ENCODE measurements at regions not wholly inside any gene's neighbourhood (a gene's known extent, or its start where the extent isn't known, plus 50 kb on each side); places are given as distances from the start of the nearest gene placed in this dataset.

DNA sequence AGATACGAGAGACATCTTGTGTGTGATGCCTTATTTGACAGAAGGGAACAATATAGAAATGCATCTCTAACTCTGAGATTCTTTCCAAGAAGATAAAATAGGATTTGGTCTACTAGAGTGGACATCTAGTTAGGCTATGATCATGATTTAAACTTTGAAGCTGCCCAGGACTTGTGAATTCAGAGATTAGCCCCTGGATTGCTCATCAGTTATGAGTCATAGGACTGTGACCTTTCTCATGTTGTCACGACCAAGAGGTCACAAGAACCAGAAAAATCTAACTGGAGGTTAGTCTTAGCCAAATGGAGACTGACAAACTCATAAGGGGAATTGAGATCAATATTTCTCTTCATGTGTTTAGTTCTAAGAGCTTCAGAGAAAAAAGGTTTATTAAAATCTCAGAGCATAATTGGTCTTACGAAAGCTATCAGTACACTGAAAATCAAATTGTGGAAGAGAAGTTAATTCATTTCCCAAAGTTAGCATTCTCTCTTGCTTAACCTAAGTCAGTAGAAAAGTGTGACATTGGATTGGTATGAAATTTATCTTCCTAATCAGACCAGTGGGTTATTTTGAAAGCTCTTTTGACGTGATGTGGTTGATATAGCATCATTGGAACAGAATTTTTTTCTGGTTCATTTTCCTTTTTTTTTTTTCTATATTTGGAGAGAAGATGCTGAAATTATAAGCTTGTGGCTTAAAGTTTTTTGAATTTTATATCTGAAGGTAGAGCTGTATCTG, 245.7 kb downstream of the RNF144B start:
- H3K9me3 ChIP-seq (ENCODE audit: control insufficient read depth, low read length) = no peaks in the 10 kb centered on the region
- H3K9ac ChIP-seq = no peak overlapping the region
- no peak overlapping the region for H3K27ac ChIP-seq
- H3K36me3 ChIP-seq (ENCODE audit: control insufficient read depth, insufficient read depth, low read length) = no peaks in the 10 kb centered on the region
- no peaks in the 10 kb centered on the region for H3K79me2 ChIP-seq
- H3K4me3 ChIP-seq (ENCODE audit: low read depth, low read length) = no peak overlapping the region
- no peak overlapping the region for H3K4me2 ChIP-seq (ENCODE audit: low read length)
- no peaks in the 10 kb centered on the region for H3K4me1 ChIP-seq
- TF ChIP-seq, protein P1, sequence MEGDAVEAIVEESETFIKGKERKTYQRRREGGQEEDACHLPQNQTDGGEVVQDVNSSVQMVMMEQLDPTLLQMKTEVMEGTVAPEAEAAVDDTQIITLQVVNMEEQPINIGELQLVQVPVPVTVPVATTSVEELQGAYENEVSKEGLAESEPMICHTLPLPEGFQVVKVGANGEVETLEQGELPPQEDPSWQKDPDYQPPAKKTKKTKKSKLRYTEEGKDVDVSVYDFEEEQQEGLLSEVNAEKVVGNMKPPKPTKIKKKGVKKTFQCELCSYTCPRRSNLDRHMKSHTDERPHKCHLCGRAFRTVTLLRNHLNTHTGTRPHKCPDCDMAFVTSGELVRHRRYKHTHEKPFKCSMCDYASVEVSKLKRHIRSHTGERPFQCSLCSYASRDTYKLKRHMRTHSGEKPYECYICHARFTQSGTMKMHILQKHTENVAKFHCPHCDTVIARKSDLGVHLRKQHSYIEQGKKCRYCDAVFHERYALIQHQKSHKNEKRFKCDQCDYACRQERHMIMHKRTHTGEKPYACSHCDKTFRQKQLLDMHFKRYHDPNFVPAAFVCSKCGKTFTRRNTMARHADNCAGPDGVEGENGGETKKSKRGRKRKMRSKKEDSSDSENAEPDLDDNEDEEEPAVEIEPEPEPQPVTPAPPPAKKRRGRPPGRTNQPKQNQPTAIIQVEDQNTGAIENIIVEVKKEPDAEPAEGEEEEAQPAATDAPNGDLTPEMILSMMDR (IDR thresholded peaks at IDR 0.05) = no peak
- H2AFZ ChIP-seq = no peak overlapping the region
- H3K27me3 ChIP-seq (ENCODE audit: control insufficient read depth, insufficient read depth, low read length) = no peaks in the 10 kb centered on the region

DNA sequence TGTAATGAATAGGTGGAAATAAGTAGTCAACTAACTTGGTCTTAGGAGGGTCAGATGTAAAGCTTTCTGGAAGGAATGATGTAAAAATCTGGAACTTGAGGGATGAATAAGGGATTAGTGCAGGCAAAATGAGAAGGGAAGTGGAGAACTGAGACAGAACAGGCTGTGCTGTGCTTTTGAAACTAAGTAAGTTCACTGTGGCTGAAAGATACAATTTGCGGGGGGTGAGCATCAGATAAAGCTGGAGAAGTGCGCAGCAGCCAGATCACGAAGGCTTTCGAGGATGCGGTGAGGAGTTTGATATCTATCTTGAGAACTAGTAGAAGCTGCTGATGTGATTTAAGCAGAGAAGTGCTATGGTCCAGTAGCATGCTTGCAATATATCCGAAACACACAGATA, 247.8 kb downstream of the RNF144B start:
- Histone ChIP-seq H2AFZ (no peak overlapping the region), H3K9me3 (ENCODE audit: control insufficient read depth, low read length) (no peaks in the 10 kb centered on the region), H3K36me3 (ENCODE audit: control insufficient read depth, insufficient read depth, low read length) (no peaks in the 10 kb centered on the region), H3K4me2 (ENCODE audit: low read length) (no peak overlapping the region), H3K4me3 (ENCODE audit: low read depth, low read length) (no peak overlapping the region), H3K9ac (no peak overlapping the region), H3K27me3 (ENCODE audit: control insufficient read depth, insufficient read depth, low read length) (no peaks in the 10 kb centered on the region), H3K4me1 (no peaks in the 10 kb centered on the region), H3K27ac (no peak overlapping the region), H3K79me2 (no peaks in the 10 kb centered on the region)
- TF ChIP-seq, protein P1 (IDR thresholded peaks at IDR 0.05) = no peak

DNA sequence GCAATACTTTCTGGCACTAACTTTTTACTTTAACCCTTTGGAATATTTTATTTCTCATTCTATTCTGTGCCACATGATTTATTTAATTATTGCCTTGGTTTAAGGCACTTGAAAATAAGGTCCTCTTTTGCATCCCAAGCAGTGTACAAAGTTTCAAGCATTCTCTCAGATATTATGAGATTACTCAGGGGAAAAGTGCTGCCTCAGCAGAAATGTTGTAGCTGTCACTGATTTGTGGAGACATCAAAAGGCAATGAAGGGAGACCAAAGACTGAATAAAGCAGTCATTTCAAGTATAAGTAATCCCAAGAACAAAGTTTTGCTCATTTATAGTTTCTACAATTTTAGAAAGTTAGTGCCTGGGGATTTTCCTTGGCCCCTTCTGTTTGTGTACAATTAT, 253.0 kb downstream of the RNF144B start:
- Histone ChIP-seq H3K9me3 (ENCODE audit: control insufficient read depth, low read length) (no peaks in the 10 kb centered on the region), H3K4me1 (no peaks in the 10 kb centered on the region), H3K27ac (no peak overlapping the region), H3K9ac (no peak overlapping the region), H3K79me2 (no peaks in the 10 kb centered on the region), H3K27me3 (ENCODE audit: control insufficient read depth, insufficient read depth, low read length) (no peaks in the 10 kb centered on the region), H2AFZ (no peak overlapping the region), H3K4me3 (ENCODE audit: low read depth, low read length) (no peak overlapping the region), H3K36me3 (ENCODE audit: control insufficient read depth, insufficient read depth, low read length) (no peaks in the 10 kb centered on the region), H3K4me2 (ENCODE audit: low read length) (no peak overlapping the region)
- TF ChIP-seq, protein P1 (IDR thresholded peaks at IDR 0.05) = no peak

DNA sequence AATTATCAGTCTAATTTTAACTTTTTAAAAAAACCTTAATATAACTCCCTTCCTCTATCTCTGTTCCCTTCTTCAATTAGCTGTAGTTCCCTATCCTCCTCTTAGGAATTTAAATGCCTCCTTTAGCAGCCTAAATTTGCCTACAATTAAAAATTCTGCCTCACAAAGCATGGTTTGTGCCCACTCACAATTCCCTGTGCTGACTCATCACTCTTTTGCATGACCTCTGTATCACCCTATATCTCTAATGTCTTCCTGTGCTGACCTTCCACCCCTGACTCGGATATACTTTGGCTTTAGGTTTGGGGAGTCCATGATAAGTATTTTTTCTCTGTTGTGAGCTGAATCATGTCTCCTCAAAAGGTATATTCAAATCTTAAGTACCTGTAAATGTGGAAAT, 253.6 kb downstream of the RNF144B start:
- Histone ChIP-seq H3K36me3 (ENCODE audit: control insufficient read depth, insufficient read depth, low read length) (no peaks in the 10 kb centered on the region), H3K4me2 (ENCODE audit: low read length) (no peak overlapping the region), H3K27ac (no peak overlapping the region), H3K27me3 (ENCODE audit: control insufficient read depth, insufficient read depth, low read length) (no peaks in the 10 kb centered on the region), H2AFZ (no peak overlapping the region), H3K9ac (no peak overlapping the region), H3K4me1 (no peaks in the 10 kb centered on the region), H3K79me2 (no peaks in the 10 kb centered on the region), H3K4me3 (ENCODE audit: low read depth, low read length) (no peak overlapping the region), H3K9me3 (ENCODE audit: control insufficient read depth, low read length) (no peaks in the 10 kb centered on the region)
- TF ChIP-seq, protein P1 (IDR thresholded peaks at IDR 0.05) = no peak

DNA sequence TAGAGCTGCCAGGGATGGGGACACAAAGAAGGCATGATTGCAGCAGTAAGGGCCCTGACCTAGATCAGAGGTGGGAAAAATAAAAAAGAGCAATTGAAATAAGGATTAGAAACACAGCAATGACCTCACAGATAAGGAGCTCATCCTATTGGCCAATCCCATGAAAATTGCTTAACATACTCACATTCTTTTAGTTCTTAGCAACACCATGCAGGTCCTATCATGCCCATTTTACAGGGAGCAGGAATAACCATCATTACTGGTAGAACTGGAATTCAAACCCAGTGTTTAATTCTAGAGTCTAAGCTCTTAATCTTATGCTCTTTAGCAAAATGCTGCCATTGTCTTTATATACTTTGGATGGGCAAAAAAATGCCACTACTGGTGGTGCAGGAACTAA, 267.7 kb downstream of the RNF144B start:
- Histone ChIP-seq H3K27me3 (ENCODE audit: control insufficient read depth, insufficient read depth, low read length) (no peaks in the 10 kb centered on the region), H3K9ac (no peak overlapping the region), H3K4me2 (ENCODE audit: low read length) (no peak overlapping the region), H3K36me3 (ENCODE audit: control insufficient read depth, insufficient read depth, low read length) (no peaks in the 10 kb centered on the region), H2AFZ (no peak overlapping the region), H3K4me3 (ENCODE audit: low read depth, low read length) (no peak overlapping the region), H3K4me1 (no peaks in the 10 kb centered on the region), H3K79me2 (no peaks in the 10 kb centered on the region), H3K27ac (no peak overlapping the region), H3K9me3 (ENCODE audit: control insufficient read depth, low read length) (no peaks in the 10 kb centered on the region)
- TF ChIP-seq, protein P1 (IDR thresholded peaks at IDR 0.05) = no peak

Data from parathyroid adenoma (tissue), 2 donors.